Activated CD4-positive, alpha-beta T cell treated with anti-CD3 and anti-CD28 coated beads, Interleukin-2, amount 10 ng/mL, durations not matched to agents 7 days and 5 days (primary cell): ENCODE measurements at regions not wholly inside any gene's neighbourhood (a gene's known extent, or its start where the extent isn't known, plus 50 kb on each side); places are given as distances from the start of the nearest gene placed in this dataset.

Experiments
- CTCF ChIA-PET: fragments of 350-600 bp; sonication (Branson Sonifier 250); formaldehyde crosslinking; loops from one replicate; lab custom pipeline; 2021; ENCODE audit warnings: antibody characterized with exemption; lab: Charles Lee
- POLR2A ChIA-PET: fragments of 350-600 bp; sonication (Branson Sonifier 250); formaldehyde crosslinking; loops from one replicate; lab custom pipeline; 2021; ENCODE audit warnings: antibody characterized with exemption; lab: Charles Lee
- DNase-seq: peaks from one replicate; pipeline ENCODE4 v3.0.0-alpha.2; 2020
- H3K27ac Mint-ChIP-seq: one replicate; pipeline ENCODE4 v1.8.0; 2021; ENCODE audit warnings: mild to moderate bottlenecking, moderate library complexity, mixed read lengths
- H3K27me3 Mint-ChIP-seq: one replicate; pipeline ENCODE4 v1.8.0; 2021; ENCODE audit warnings: mixed read lengths
- H3K36me3 Mint-ChIP-seq: one replicate; pipeline ENCODE4 v1.8.0; 2021; ENCODE audit warnings: low read depth, mixed read lengths
- H3K4me1 Mint-ChIP-seq: one replicate; pipeline ENCODE4 v1.8.0; 2021; ENCODE audit warnings: mixed read lengths
- H3K4me3 Mint-ChIP-seq: one replicate; pipeline ENCODE4 v1.8.0; 2021; ENCODE audit warnings: mild to moderate bottlenecking, moderate library complexity, mixed read lengths
- H3K9me3 Mint-ChIP-seq: one replicate; pipeline ENCODE4 v1.8.0; 2021; ENCODE audit warnings: mixed read lengths

DNA sequence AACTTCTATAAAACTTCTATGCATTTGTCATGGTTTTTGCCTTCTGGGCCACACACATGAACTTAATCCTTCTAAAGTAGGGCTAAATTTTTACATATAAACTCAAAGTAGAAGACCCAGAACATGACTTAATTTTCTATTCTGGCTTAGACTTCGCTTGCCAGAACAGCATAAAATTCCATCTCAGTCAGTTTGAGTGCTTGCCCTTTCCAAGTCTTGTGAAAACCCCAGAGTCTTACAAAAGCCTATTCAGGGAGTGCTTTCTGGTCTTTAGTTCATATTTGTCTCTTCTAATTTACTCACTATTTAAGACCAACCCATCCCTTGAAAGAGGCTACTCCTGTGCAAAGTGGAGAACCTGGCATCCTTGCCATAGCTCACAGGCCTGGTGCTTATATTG lies 201.6 kb upstream of the MEOX2 start:
- CTCF ChIA-PET = no interaction called here
- no peaks in the 10 kb centered on the region for H3K9me3 Mint-ChIP-seq

DNA sequence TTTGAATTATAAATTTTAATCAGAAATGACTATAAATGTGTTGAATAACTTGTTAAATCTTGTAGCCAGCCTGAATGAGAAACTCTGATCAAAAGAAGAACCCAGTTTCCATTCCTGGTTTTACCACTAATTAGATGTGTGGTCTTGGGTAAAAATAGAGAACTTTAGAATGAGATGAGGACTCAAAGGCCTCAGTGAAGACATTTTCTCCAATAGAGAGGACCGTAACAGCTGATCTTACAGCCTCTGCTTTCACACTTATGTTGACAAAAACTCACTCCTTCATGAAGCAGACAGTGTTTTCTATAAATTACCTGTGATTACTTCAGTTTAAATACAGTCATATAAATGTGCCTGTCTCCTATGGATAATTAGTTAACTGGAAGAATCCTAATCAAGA lies 200.1 kb upstream of the MEOX2 start:
- Mint-ChIP-seq H3K27ac (no peak overlapping the region), H3K4me1 (no peaks in the 10 kb centered on the region), H3K36me3 (no peaks in the 10 kb centered on the region), H3K9me3 (peaks cover 3% of the 10 kb centered on the region), H3K4me3 (no peak overlapping the region), H3K27me3 (no peaks in the 10 kb centered on the region)
- no peak for DNase-seq
- POLR2A ChIA-PET = no interaction called here
- CTCF ChIA-PET = no interaction called here

More for the DNA sequence above, 201.6 kb upstream of the MEOX2 start:
- Mint-ChIP-seq H3K27ac (no peak overlapping the region), H3K36me3 (no peaks in the 10 kb centered on the region), H3K4me1 (no peaks in the 10 kb centered on the region), H3K4me3 (no peak overlapping the region), H3K27me3 (no peaks in the 10 kb centered on the region)
- POLR2A ChIA-PET = no interaction called here
- DNase-seq = no peak

DNA sequence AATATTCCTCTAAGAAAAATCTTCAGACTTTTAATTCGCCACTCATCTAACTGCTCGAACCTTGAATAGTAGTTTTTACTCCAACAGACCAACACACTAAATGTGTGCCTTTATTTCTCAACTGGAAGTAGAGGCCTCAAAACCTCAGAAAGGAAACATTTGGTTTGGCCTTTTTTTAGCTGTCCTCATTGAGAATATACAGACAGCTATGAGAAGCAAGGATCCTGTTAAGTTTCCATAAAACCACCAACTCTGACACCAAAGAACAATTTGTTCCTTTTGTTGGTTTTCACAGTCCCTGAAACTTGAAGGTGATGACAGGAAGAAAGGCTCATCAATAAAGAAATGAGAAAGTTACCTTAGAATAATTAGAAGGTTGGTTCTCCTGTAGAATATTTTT lies 199.2 kb upstream of the MEOX2 start:
- no peaks in the 10 kb centered on the region for H3K4me1 Mint-ChIP-seq
- H3K36me3 Mint-ChIP-seq = no peaks in the 10 kb centered on the region

DNA sequence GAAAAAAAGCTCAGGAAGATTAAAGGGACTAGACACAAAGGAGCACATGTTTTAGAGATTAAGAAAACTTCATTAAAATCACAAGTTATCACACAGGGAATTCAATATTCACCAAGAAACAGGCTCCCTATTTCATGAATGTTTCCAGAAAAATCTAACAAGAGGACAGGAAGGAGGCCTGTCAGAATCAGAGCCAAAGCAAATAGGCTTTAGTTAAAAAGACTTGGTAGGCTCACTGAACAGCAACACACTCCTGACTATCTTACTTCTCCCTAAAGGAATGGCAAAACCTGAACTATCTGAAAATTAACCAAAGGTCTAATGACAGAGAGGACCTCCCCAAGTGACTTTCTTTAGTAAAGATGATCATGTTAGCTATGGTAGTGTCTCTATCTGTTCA lies 188.3 kb upstream of the MEOX2 start:
- Mint-ChIP-seq H3K4me3 (no peak overlapping the region), H3K36me3 (no peaks in the 10 kb centered on the region), H3K4me1 (no peaks in the 10 kb centered on the region), H3K27me3 (no peaks in the 10 kb centered on the region), H3K27ac (no peak overlapping the region), H3K9me3 (peaks cover 2% of the 10 kb centered on the region)
- DNase-seq = no peak
- ChIA-PET CTCF (no interaction called here), POLR2A (no interaction called here)

More for the DNA sequence above, 199.2 kb upstream of the MEOX2 start:
- DNase-seq = no peak
- Mint-ChIP-seq H3K27me3 (no peaks in the 10 kb centered on the region), H3K9me3 (peaks cover 3% of the 10 kb centered on the region), H3K4me3 (no peak overlapping the region), H3K27ac (no peak overlapping the region)
- ChIA-PET POLR2A (no interaction called here), CTCF (no interaction called here)

DNA sequence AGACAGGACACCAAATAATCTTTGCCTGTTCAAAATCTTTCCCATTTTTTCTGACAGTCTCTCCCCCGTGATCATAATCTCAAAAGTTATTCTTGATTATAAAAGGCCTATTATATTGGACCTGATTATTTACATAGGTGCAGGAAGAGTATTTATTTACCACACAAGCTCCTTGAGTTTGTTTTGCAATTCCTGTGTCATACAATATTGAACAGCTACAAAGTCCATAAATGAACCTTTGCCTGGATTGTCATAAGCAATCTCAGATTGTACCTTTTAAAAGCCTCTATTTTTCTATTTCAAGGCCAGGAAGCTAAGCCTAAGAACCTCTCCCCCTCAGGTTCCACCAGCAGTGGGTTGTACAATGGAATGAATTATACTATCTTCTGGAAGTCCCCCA lies 183.9 kb upstream of the MEOX2 start:
- no peak for DNase-seq
- Mint-ChIP-seq H3K27me3 (no peaks in the 10 kb centered on the region), H3K4me3 (no peak overlapping the region), H3K9me3 (no peaks in the 10 kb centered on the region), H3K36me3 (no peaks in the 10 kb centered on the region), H3K27ac (no peak overlapping the region), H3K4me1 (no peaks in the 10 kb centered on the region)
- ChIA-PET CTCF (no interaction called here), POLR2A (no interaction called here)

DNA sequence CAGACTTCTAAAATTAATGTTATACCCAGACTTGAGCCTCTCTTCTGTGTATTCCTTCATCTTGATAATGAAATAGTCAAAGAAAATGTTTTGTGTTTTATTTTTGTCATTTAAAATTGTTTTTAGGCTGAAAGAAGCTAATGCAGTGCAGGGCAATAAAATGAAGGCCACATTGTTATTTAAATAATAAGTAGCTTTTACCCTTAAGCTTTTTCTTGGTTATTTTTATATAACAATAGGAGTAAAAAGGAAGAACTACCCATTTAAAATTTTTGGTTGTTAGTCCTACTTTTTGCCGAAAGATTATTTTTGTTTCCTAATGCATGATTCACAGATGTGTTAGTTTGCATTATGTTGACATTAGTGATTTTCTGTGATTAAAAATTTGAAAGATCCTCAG lies 181.0 kb upstream of the MEOX2 start:
- CTCF ChIA-PET = no interaction called here
- Mint-ChIP-seq H3K27me3 (no peaks in the 10 kb centered on the region), H3K36me3 (no peaks in the 10 kb centered on the region), H3K4me3 (no peak overlapping the region), H3K9me3 (no peaks in the 10 kb centered on the region), H3K4me1 (no peaks in the 10 kb centered on the region), H3K27ac (no peak overlapping the region)
- no peak for DNase-seq
- POLR2A ChIA-PET = no interaction called here

DNA sequence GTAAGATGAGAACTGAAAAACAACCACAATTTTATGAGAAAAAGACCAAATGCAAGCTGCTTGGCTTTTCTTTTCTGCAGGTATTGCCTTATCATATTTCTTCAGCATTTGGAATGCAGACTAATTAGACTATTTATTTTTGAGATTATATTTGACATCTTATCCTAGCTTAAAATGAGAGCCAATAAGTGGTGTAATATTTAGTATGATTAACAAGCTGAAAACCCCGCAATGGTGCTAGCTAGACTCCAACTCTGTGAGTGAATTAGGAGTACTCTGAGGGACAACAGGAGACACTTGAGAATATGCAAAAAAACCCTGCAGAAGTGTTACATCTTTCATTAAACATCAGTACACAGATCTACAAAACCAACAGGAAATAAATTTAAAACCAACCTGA lies 180.3 kb upstream of the MEOX2 start:
- Mint-ChIP-seq H3K27me3 (no peaks in the 10 kb centered on the region), H3K27ac (no peak overlapping the region), H3K9me3 (no peaks in the 10 kb centered on the region), H3K4me1 (no peaks in the 10 kb centered on the region), H3K4me3 (no peak overlapping the region), H3K36me3 (no peaks in the 10 kb centered on the region)
- ChIA-PET CTCF (no interaction called here), POLR2A (no interaction called here)
- DNase-seq = no peak

DNA sequence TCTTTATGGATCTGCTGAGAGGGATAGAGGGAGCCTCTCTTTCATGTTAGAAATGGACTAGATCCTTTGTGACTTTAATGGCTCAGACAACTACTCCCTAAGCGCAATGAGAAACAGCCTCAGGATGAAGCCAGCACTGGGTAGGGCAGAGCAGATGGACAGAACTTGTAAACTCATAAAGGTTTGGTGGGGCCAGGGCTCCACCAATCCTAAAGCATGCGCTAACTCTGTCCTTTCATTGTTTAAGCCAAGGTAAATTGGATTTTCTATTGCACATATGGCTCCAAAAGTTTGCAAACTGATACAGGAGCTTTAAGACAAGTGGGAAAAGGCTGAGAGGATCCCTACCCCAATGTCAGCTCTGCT lies 178.1 kb upstream of the MEOX2 start:
- POLR2A ChIA-PET = no interaction called here

DNA sequence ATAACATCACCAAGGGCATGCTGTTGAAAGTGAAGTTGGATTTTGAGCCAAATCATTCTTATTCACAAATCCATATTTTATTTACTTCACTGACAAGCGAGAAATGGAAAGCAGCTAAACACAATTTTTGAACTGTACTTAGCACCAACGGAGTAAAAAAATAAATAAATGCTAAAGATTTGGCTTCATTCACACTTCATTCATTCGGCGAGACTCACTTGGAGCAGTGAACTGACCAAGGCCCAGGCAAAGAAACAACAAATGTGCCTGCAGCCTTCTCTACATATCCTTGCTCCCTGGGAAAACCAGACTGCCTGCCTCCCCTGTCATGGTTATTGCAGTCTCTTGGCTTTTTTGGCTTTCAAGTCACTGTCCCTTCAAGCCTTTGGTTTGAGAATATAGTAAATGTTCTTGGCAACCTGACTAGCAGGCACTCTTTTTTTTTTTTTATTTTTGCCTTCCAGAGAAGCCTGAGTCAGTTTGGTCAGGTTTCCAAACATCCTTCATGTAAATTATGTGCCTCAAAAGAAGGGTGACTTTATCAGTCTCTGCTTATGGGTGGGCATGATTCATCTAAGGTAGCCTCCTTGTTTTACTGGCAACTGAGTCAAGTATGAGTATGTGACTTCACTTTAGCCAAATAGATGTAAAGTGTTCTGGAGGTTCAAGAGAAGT lies 177.6 kb upstream of the MEOX2 start:
- ChIA-PET CTCF (no interaction called here), POLR2A (no interaction called here)
- DNase-seq = no peak
- no peak overlapping the region for H3K27ac Mint-ChIP-seq
- no peaks in the 10 kb centered on the region for H3K36me3 Mint-ChIP-seq
- H3K9me3 Mint-ChIP-seq = no peaks in the 10 kb centered on the region
- H3K4me1 Mint-ChIP-seq = no peaks in the 10 kb centered on the region
- H3K4me3 Mint-ChIP-seq = no peak overlapping the region
- no peaks in the 10 kb centered on the region for H3K27me3 Mint-ChIP-seq

More for the DNA sequence above, 178.1 kb upstream of the MEOX2 start:
- H3K36me3 Mint-ChIP-seq = no peaks in the 10 kb centered on the region
- DNase-seq = no peak
- H3K4me1 Mint-ChIP-seq = no peaks in the 10 kb centered on the region
- no peaks in the 10 kb centered on the region for H3K9me3 Mint-ChIP-seq
- H3K27ac Mint-ChIP-seq = no peak overlapping the region
- CTCF ChIA-PET = no interaction called here
- H3K27me3 Mint-ChIP-seq = no peaks in the 10 kb centered on the region
- H3K4me3 Mint-ChIP-seq = no peak overlapping the region

DNA sequence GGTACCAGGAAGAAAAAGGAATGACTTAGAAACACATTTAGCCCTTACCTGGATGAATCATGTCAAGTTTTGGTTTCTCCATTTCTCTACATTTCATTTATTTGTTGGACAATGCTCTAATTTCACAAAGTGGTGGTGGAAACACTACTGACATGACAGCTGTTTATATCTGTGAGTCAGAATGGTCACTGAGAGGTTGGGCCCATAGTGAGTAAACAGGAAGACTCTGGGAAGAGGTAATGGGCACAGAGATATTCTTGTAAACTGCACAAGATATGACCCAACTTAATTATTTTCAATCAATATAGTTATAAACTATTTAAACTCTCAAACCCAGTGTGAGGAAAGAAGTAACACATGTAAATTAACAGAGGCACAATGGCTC lies 176.3 kb upstream of the MEOX2 start:
- DNase-seq = no peak
- Mint-ChIP-seq H3K4me3 (no peak overlapping the region), H3K27ac (no peak overlapping the region), H3K9me3 (no peaks in the 10 kb centered on the region), H3K4me1 (no peaks in the 10 kb centered on the region), H3K27me3 (no peaks in the 10 kb centered on the region), H3K36me3 (no peaks in the 10 kb centered on the region)
- ChIA-PET POLR2A (no interaction called here), CTCF (no interaction called here)

DNA sequence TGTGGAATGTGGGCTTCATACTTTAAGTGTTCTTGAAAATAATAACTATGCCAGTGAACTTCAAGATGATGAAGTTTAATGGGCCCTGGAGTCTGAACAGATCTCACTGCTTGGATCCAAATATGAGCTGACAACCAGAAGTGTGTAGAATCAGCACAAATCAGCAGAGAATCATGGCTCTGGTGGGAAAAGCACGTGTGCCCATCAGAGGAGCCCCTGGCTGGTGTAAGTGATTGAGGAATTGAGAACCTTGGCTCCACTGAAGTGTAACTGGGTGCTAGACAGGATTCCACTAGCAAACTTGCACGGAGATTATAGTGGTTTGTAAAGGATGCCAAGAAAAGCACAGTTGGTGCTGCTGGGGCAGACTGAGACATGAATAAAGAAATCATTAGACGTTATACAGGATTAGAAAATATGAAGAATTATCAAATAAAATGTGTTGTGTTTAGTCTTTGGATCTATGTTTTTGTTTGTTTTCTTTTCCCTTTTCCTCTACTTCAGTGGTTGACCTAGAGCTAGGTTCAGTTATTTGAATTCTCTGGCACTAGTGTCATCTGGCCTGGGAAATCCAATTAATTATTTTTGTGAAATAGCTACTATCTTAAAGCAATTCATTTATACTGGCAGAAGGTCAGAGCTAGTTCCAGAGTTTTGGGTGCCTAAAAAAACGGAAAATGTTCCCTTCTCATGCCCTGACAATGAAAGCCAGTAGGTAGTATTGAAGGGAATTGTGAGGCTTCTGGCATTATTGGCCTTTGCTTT lies 175.7 kb upstream of the MEOX2 start:
- Mint-ChIP-seq H3K9me3 (peaks cover under 1% of the 10 kb centered on the region), H3K27ac (no peak overlapping the region), H3K27me3 (no peaks in the 10 kb centered on the region), H3K4me3 (no peak overlapping the region), H3K36me3 (no peaks in the 10 kb centered on the region), H3K4me1 (no peaks in the 10 kb centered on the region)
- ChIA-PET CTCF (no interaction called here), POLR2A (no interaction called here)
- DNase-seq = no peak

DNA sequence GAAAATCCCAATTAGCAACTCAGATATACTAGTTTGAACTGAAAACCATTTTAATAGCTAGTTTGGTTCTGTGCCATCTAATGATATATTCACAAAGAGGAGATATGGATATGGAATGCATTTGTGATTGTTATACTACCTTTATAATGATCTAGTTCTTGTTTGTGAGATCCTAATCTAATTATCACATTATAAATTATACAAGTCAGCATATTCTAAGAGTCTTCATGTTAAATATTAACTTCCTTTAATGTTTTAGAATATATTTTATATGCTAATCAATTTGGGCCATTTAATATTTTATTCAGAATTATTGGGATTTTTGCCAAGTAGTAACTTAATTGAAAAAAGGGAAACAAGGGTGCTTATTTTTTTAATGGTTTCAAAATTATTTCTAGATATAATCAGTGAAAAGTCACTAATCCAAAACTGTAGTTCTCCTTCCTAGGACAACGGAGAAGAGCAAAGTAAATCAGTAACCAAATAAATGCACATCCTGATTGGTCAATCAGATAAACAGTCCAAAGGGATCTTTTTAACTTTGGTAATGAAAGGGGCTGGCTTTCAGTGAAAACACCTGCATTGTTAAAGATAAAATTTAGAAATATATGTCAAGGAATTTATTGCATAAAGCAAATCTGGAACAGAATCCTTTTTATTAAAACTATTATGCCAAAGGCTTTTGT lies 173.9 kb upstream of the MEOX2 start:
- Mint-ChIP-seq H3K4me3 (no peak overlapping the region), H3K36me3 (no peaks in the 10 kb centered on the region), H3K4me1 (no peaks in the 10 kb centered on the region), H3K27me3 (no peaks in the 10 kb centered on the region), H3K9me3 (peaks cover 2% of the 10 kb centered on the region), H3K27ac (no peak overlapping the region)
- POLR2A ChIA-PET = no interaction called here
- CTCF ChIA-PET = no interaction called here
- DNase-seq = no peak

DNA sequence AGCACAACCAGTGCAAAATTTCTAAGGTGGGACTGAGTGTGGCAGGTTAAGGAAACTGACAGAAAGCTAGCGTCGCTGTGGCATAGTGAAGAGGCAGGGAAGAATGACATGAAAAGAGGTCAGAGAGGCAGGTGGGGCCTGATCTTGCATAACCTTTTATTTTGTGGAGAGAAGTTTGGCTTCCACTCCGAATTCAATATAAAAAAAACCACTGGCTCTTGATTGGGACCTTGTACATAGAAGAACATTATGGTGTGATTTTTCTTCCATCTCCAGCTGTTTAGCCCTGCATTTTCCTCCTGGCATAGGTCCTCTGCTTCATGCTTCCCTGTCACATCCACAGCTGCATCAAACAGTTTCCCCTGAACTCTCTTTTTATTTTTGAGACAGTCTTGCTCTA lies 170.5 kb upstream of the MEOX2 start:
- no peak overlapping the region for H3K4me3 Mint-ChIP-seq
- peaks cover 4% of the 10 kb centered on the region for H3K9me3 Mint-ChIP-seq
- POLR2A ChIA-PET = no interaction called here
- H3K4me1 Mint-ChIP-seq = no peaks in the 10 kb centered on the region
- H3K27me3 Mint-ChIP-seq = no peaks in the 10 kb centered on the region
- CTCF ChIA-PET = no interaction called here
- no peak overlapping the region for H3K27ac Mint-ChIP-seq
- no peaks in the 10 kb centered on the region for H3K36me3 Mint-ChIP-seq
- DNase-seq = no peak
